Aorta (tissue), 5 donors: ENCODE measurements at regions not wholly inside any gene's neighbourhood (a gene's known extent, or its start where the extent isn't known, plus 50 kb on each side); places are given as distances from the start of the nearest gene placed in this dataset.
A peak's percentile ranks its signal among the peaks of the same experiment; 100 is the strongest.

Source experiments
- ATAC-seq: fragments of 200-7000 bp; cut with Tn5 transposase; one replicate; pipeline ENCODE4 v1.9.1; 2022; ENCODE audit warnings: moderate library complexity; ENCODE audit not compliant: low FRiP score
- DNase-seq, 2 donors: peaks; one replicate each; pipeline ENCODE4 v3.0.0-alpha.2; 2020
- H3K27ac ChIP-seq, 2 donors: one replicate each; pipeline ENCODE4 v1.5.1; 2013; ENCODE audit warnings: low read length in 2 of 2, mild to moderate bottlenecking in 2 of 2, moderate library complexity in 2 of 2, control low read depth in 1 of 2, inconsistent platforms in 1 of 2, low read depth in 1 of 2
- H3K27me3 ChIP-seq, 2 donors: one replicate each; pipeline ENCODE4 v1.6.1; 2013; ENCODE audit warnings: control low read depth in 1 of 2, low read length in 1 of 2, mild to moderate bottlenecking in 1 of 2, moderate library complexity in 1 of 2; ENCODE audit not compliant: insufficient read depth in 2 of 2, control insufficient read depth in 1 of 2
- H3K36me3 ChIP-seq, 2 donors: one replicate each; pipeline ENCODE4 v1.6.1; 2013; ENCODE audit warnings: control low read depth in 1 of 2, low read length in 1 of 2, mild to moderate bottlenecking in 1 of 2; ENCODE audit not compliant: insufficient read depth in 2 of 2, control insufficient read depth in 1 of 2
- H3K4me1 ChIP-seq, 2 donors: one replicate each; pipeline ENCODE4 v1.6.1; 2013; ENCODE audit warnings: low read length in 2 of 2, control low read depth in 1 of 2, mild to moderate bottlenecking in 1 of 2, moderate library complexity in 1 of 2; ENCODE audit not compliant: insufficient read depth in 2 of 2, control insufficient read depth in 1 of 2
- H3K4me3 ChIP-seq, 2 donors: one replicate each; pipeline ENCODE4 v1.5.1; 2013; ENCODE audit warnings: low read length in 2 of 2, control low read depth in 1 of 2, mild to moderate bottlenecking in 1 of 2
- H3K9me3 ChIP-seq: one replicate; pipeline ENCODE4 v1.6.1; 2013; ENCODE audit warnings: mild to moderate bottlenecking, low read length; ENCODE audit not compliant: control insufficient read depth
- WGBS, 2 donors: extraction: QIAGEN DNeasy Blood & Tissue Kit; methylation state at CpG; one replicate each; pipeline ENCODE4 v1.1.7; 2013; 5-methylcytosine and 5-hydroxymethylcytosine counted together
- intact Hi-C, 2 donors: fragments of 100-400 bp; cut with DNase I; formaldehyde crosslinking; loops; one replicate each; pipeline versions ENCODE4 v1.14.2 to v1.15.0; 2022
- donor health status: healthy with polysubstance abuse.
- donor health status: Bipolar disorder and iron deficiency.
- donor health status: DM: no; HTN: no; CAD: no.
- donor health status: DM: no; HTN: no; CAD: no.
- donor health status: DM: yes; HTN: yes; CAD: no.

GRCh38 chrX:96140796-96141195 is 543.8 kb upstream of the DIAPH2 start:
- Histone ChIP-seq H3K9me3 (no peaks in the 10 kb centered on the region), H3K36me3 (no peaks in the 10 kb centered on the region), H3K27me3 (no peaks in the 10 kb centered on the region), H3K27ac (no peak overlapping the region), H3K4me3 (no peak overlapping the region), H3K4me1 (no peaks in the 10 kb centered on the region)
- no peak for DNase-seq
- ATAC-seq: no peak
- WGBS, 2 donors: 4 to 6% methylated on average over 1 of the region's 1 CpG
- intact Hi-C loops: no loop called here

GRCh38 chrX:96147681-96148080 is 537.0 kb upstream of the DIAPH2 start:
- no peak for DNase-seq
- intact Hi-C loops: no loop called here
- ATAC-seq: peak; percentile 26
- Histone ChIP-seq H3K27ac (no peak overlapping the region), H3K4me1 (no peaks in the 10 kb centered on the region), H3K4me3 (no peak overlapping the region), H3K27me3 (no peaks in the 10 kb centered on the region), H3K9me3 (no peaks in the 10 kb centered on the region), H3K36me3 (no peaks in the 10 kb centered on the region)

- Histone ChIP-seq H3K36me3 (no peaks in the 10 kb centered on the region), H3K27me3 (no peaks in the 10 kb centered on the region), H3K4me1 (peaks cover 0 to 2% of the 10 kb centered on the region in 2 donors), H3K4me3 (no peak overlapping the region), H3K9me3 (no peaks in the 10 kb centered on the region), H3K27ac (no peak overlapping the region)
- ATAC-seq (no peak), DNase-seq (no peak)
- intact Hi-C loops: no loop called here
- WGBS, 2 donors: 75% methylated on average over 1 of the region's 1 CpG
Observed at GRCh38 chrX:96170626-96171025, 514.0 kb upstream of the DIAPH2 start.

- no peak for ATAC-seq
- H3K36me3 ChIP-seq: no peaks in the 10 kb centered on the region
- intact Hi-C loops: no loop called here
- DNase-seq: no peak
- no peaks in the 10 kb centered on the region for H3K9me3 ChIP-seq
- no peaks in the 10 kb centered on the region for H3K4me1 ChIP-seq
- WGBS, 2 donors: 34 to 42% methylated on average over 3 of the region's 3 CpGs
- H3K4me3 ChIP-seq: no peak overlapping the region
- H3K27ac ChIP-seq: no peak overlapping the region
- H3K27me3 ChIP-seq: no peaks in the 10 kb centered on the region
Observed at GRCh38 chrX:96176921-96177320, 507.7 kb upstream of the DIAPH2 start.

- H3K27ac ChIP-seq: no peak overlapping the region
- H3K36me3 ChIP-seq: no peaks in the 10 kb centered on the region
- DNase-seq: no peak
- intact Hi-C loops: loop anchor here in 1 of 2 donors (10.0 kb wide), 1 partner anchor 417 kb away; no protein-coding TSS in a partner anchor
- no peaks in the 10 kb centered on the region for H3K27me3 ChIP-seq
- H3K9me3 ChIP-seq: no peaks in the 10 kb centered on the region
- H3K4me1 ChIP-seq: no peaks in the 10 kb centered on the region
- no peak overlapping the region for H3K4me3 ChIP-seq
- no peak for ATAC-seq
- WGBS, 2 donors: 70 to 78% methylated on average over 4 of the region's 4 CpGs
Observed at GRCh38 chrX:96181605-96182004, 503.0 kb upstream of the DIAPH2 start.

- intact Hi-C loops: loop anchor here in 1 of 2 donors (10.0 kb wide), 1 partner anchor 418 kb away; no protein-coding TSS in a partner anchor
- no peak for ATAC-seq
- H3K4me3 ChIP-seq: no peak overlapping the region
- no peak overlapping the region for H3K27ac ChIP-seq
- whole genome bisulfite sequencing, 2 donors: 61 to 63% methylated on average over 1 of the region's 1 CpG
- no peaks in the 10 kb centered on the region for H3K9me3 ChIP-seq
- H3K27me3 ChIP-seq: no peaks in the 10 kb centered on the region
- no peaks in the 10 kb centered on the region for H3K36me3 ChIP-seq
- H3K4me1 ChIP-seq: no peaks in the 10 kb centered on the region
- no peak for DNase-seq
Observed at GRCh38 chrX:96182366-96182765, 502.3 kb upstream of the DIAPH2 start.

GRCh38 chrX:96183391-96183790 is 501.3 kb upstream of the DIAPH2 start:
- Histone ChIP-seq H3K9me3 (no peaks in the 10 kb centered on the region), H3K4me1 (no peaks in the 10 kb centered on the region), H3K27ac (no peak overlapping the region), H3K36me3 (no peaks in the 10 kb centered on the region), H3K4me3 (no peak overlapping the region), H3K27me3 (no peaks in the 10 kb centered on the region)
- intact Hi-C loops: loop anchor here in 1 of 2 donors (10.0 kb wide), 1 partner anchor 419 kb away; no protein-coding TSS in a partner anchor
- no peak for ATAC-seq
- 78 to 90% methylated on average over 3 of the region's 3 CpGs for whole genome bisulfite sequencing, 2 donors
- no peak for DNase-seq

- Histone ChIP-seq H3K4me1 (no peaks in the 10 kb centered on the region), H3K27me3 (no peaks in the 10 kb centered on the region), H3K27ac (no peak overlapping the region), H3K9me3 (no peaks in the 10 kb centered on the region), H3K36me3 (no peaks in the 10 kb centered on the region), H3K4me3 (no peak overlapping the region)
- WGBS, 2 donors: 30 to 35% methylated on average over 3 of the region's 3 CpGs
- no peak for DNase-seq
- intact Hi-C loops: loop anchor here in 1 of 2 donors (10.0 kb wide), 1 partner anchor 419 kb away; no protein-coding TSS in a partner anchor
- no peak for ATAC-seq
Observed at GRCh38 chrX:96183843-96184242, 500.8 kb upstream of the DIAPH2 start.

GRCh38 chrX:96204928-96205327 is 479.7 kb upstream of the DIAPH2 start:
- Histone ChIP-seq H3K9me3 (no peaks in the 10 kb centered on the region), H3K4me3 (no peak overlapping the region), H3K4me1 (no peaks in the 10 kb centered on the region), H3K27ac (no peak overlapping the region), H3K36me3 (no peaks in the 10 kb centered on the region), H3K27me3 (no peaks in the 10 kb centered on the region)
- ATAC-seq: no peak
- intact Hi-C loops: no loop called here
- no peak for DNase-seq
